ENCODE measurements at regions not wholly inside any gene's neighbourhood (a gene's known extent, or its start where the extent isn't known, plus 50 kb on each side); places are given as distances from the start of the nearest gene placed in this dataset.
"Not testable (repeated sequence)": the region's sequence is repeated elsewhere in the genome, so short reads cannot be mapped to it uniquely, and the experiment has no call there.

GRCh38 chr5:126220725-126221124 lies 202.5 kb upstream of the GRAMD2B start:
- no peak for DNase-seq

- no peak for DNase-seq
These were observed 194.3 kb upstream of the GRAMD2B start for GRCh38 chr5:126228934-126229333.

GRCh38 chr5:126233256-126233655 lies 190.0 kb upstream of the GRAMD2B start:
- DNase-seq: no peak

GRCh38 chr5:126234563-126235195 lies 188.5 kb upstream of the GRAMD2B start:
- DNase-seq: peak; percentile 71

- no peak for DNase-seq
These were observed 187.6 kb upstream of the GRAMD2B start for GRCh38 chr5:126235628-126236027.

- DNase-seq: no peak
These were observed 186.2 kb upstream of the GRAMD2B start for GRCh38 chr5:126236994-126237393.

GRCh38 chr5:126248611-126249010 lies 174.6 kb upstream of the GRAMD2B start:
- DNase-seq: no peak

GRCh38 chr5:126251024-126251423 lies 172.2 kb upstream of the GRAMD2B start:
- no peak for DNase-seq

GRCh38 chr5:126253406-126253805 lies 169.8 kb upstream of the GRAMD2B start:
- DNase-seq: no peak

GRCh38 chr5:126263591-126264184 lies 159.5 kb upstream of the GRAMD2B start:
- no peak for DNase-seq

GRCh38 chr5:126265917-126266316 lies 157.3 kb upstream of the GRAMD2B start:
- DNase-seq: no peak

- DNase-seq: no peak
These were observed 155.8 kb upstream of the GRAMD2B start for GRCh38 chr5:126267438-126267837.

- DNase-seq: peak; percentile 72
These were observed 154.4 kb upstream of the GRAMD2B start for GRCh38 chr5:126268697-126269315.

- DNase-seq: peak; percentile 60
These were observed 153.7 kb upstream of the GRAMD2B start for GRCh38 chr5:126269511-126269910.

GRCh38 chr5:126271141-126271540 lies 152.1 kb upstream of the GRAMD2B start:
- no peak for DNase-seq

GRCh38 chr5:126274076-126274762 lies 149.0 kb upstream of the GRAMD2B start:
- DNase-seq: peak; percentile 96

- DNase-seq: peak; percentile 73
These were observed 148.5 kb upstream of the GRAMD2B start for GRCh38 chr5:126274763-126275125.

GRCh38 chr5:126277762-126278161 lies 145.4 kb upstream of the GRAMD2B start:
- DNase-seq: no peak

- DNase-seq: no peak
These were observed 142.9 kb upstream of the GRAMD2B start for GRCh38 chr5:126280343-126280742.

GRCh38 chr5:126280846-126281245 lies 142.4 kb upstream of the GRAMD2B start:
- DNase-seq: peak; percentile 49

GRCh38 chr5:126284977-126285696 lies 138.1 kb upstream of the GRAMD2B start:
- DNase-seq: peak; percentile 57

- DNase-seq: not testable (repeated sequence)
These were observed 127.1 kb upstream of the GRAMD2B start for GRCh38 chr5:126296121-126296520.

- no peak for DNase-seq
These were observed 122.9 kb upstream of the GRAMD2B start for GRCh38 chr5:126300293-126300692.
